ENCODE measurements at regions not wholly inside any gene's neighbourhood (a gene's known extent, or its start where the extent isn't known, plus 50 kb on each side); places are given as distances from the start of the nearest gene placed in this dataset.

- TF ChIP-seq EP300 (IDR thresholded peaks at IDR 0.05; ENCODE audit: low read depth), result no peak
- no peak for TF ChIP-seq POLR2AphosphoS5 (IDR thresholded peaks at IDR 0.05)
- TF ChIP-seq CTCF (IDR thresholded peaks at IDR 0.05), result no peak
- no peak for TF ChIP-seq POLR2A (IDR thresholded peaks at IDR 0.05)
Observed at GRCh38 chr6:111926731-111927302, 53.6 kb upstream of the FYN start.

All from transverse colon (tissue), 4 donors.